Right renal cortex interstitium (tissue), 3 donors: ENCODE measurements at regions not wholly inside any gene's neighbourhood (a gene's known extent, or its start where the extent isn't known, plus 50 kb on each side); places are given as distances from the start of the nearest gene placed in this dataset.
A peak's percentile ranks its signal among the peaks of the same experiment; 100 is the strongest.
"Not testable (repeated sequence)": the region's sequence is repeated elsewhere in the genome, so short reads cannot be mapped to it uniquely, and the experiment has no call there.

Source experiments
- DNase-seq, 3 donors: peaks; one replicate each; pipeline ENCODE4 v3.0.0-alpha.2; 2013; ENCODE audit warnings: low read depth in 3 of 3, low spot score in 2 of 3

DNA sequence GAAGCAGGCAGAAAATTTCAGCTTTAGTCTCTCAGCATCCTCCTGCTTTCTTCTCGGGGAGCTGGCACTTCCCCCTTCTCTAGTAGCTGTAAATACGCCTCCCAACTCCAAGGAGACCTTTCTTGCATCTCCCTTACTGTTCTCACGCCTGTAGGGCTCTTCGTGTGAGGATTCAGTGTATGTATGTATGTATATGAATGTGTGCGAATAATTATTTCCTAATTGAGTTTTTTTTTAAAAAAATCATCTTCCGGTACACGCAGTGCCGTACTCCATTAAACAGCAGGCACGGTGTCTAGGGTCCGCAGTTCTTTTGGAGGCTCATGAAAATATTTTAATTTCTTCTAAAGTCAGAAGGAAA is 85.4 kb downstream of the HFE start:
- peak in 1 of 3 donors; percentile 70 for DNase-seq

DNA sequence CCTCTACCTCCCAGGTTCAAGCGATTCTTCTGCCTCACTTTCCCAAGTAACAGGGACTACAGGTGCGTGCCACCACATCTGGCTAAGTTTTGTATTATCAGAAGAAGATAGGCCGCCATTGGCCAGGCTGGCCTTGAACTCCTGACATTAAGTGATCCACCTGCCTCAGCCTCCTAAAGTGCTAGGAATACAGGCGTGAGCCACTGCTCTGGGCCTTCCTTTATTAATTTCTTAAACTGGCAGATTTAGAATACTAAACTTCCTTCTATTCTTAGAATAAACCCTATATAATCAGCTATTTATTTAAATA is 86.6 kb downstream of the HFE start:
- no peak for DNase-seq

DNA sequence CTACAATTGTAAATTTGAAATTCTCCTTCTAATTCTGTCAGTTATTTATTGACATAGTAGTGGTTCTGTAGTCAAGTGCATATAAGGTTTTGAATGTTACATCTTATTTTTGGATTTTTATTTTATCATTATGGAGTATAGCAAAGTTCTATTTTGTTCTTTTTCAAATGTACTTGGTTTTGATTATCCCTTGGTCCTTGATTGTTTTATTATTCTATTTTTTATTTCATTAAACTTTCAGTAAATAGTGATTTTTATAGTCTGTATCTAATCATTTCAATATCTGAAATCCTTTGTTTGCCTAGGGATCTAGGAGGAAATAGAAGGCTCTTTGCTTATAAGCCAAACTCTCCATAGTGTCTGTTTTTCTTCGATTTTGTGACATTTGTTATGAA is 87.8 kb downstream of the HFE start:
- no peak for DNase-seq

DNA sequence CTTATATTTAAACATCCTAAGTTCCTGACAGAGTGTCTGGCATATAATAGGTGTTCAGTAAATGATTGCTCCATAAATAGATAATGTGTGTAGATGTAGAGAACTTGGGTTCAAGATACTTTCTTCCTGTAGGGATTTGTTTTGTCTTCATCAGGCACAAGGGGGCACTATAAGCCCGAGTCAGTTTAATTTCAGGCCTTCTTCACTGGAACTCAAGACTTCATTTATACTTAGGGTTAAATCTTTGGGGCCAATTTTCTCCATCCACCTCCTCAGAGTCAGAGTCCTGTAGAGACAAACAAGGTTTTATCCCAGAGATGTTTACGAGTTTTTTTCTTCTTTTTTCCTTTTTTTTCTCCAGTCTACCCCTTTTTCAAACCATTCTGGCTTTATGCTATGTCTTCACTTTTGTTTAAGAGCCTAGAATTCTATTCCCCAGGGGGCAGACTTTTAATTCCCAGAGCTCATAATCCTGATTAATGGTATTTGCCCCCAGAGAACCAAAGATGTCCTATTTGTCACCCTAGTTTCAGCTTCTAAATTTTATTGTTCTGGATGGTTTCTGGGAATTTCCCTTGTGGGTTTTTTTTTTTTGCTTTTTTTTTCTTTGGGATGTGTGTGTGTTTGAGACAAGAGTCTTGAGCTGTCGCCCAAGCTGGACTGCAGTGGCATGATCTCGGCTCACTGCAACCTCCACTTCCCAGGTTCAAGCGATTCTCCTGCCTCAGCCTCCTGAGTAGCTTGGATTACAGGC is 88.4 kb downstream of the HFE start:
- no peak for DNase-seq

DNA sequence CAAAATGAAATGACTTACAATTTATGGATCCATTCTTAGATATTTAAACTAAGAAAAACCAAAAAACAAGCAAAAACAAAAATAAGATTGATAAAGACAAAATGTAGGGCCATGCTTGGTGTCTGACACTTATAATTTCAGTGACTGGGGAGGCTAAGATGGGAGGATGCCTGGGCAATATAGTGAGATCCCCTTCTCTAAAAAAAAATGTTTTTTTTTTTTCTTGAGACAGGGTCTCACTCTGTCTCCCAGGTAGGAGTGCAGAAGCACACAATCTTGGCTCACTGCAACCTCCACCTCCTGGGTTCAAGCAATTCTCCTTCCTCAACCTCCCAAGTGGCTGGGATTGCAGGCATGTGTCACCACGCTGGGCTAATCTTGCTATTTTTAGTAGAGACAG is 92.4 kb downstream of the HFE start:
- DNase-seq, result no peak

DNA sequence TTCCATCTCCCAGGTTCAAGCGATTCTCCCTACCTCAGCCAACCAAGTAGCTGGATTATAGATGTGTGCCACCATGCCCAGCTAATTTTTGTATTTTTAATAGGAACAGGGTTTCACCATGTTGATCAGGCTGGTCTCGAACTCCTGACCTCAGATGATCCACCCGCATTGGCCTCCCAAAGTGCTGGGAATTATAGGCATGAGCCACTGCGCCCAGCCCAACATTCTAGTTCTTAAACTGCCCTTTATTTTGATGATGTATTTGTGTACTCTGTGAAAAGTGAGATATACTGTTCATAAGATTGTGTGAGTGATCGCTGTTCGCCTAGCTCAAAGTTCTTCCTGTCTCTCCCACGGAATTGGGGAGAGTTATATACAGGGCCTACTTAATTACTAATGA is 93.1 kb downstream of the HFE start:
- DNase-seq, result no peak

DNA sequence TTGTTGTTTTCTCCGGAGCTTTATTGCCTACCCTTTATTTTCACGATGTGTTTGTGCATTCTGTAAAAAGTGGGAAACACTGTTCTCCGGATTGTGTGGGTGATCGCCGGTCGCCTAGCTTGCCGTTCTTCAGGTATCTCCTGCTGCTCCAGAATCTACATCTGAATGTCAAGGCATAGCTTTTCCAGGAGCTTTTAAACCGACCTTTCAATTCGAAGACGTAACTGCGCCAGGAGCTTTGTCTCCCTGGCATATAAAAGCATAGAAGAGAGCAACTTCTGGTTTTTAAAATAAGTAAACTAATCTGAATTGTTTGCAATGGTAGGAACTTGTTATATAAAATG is 96.0 kb downstream of the HFE start:
- DNase-seq, result no peak

DNA sequence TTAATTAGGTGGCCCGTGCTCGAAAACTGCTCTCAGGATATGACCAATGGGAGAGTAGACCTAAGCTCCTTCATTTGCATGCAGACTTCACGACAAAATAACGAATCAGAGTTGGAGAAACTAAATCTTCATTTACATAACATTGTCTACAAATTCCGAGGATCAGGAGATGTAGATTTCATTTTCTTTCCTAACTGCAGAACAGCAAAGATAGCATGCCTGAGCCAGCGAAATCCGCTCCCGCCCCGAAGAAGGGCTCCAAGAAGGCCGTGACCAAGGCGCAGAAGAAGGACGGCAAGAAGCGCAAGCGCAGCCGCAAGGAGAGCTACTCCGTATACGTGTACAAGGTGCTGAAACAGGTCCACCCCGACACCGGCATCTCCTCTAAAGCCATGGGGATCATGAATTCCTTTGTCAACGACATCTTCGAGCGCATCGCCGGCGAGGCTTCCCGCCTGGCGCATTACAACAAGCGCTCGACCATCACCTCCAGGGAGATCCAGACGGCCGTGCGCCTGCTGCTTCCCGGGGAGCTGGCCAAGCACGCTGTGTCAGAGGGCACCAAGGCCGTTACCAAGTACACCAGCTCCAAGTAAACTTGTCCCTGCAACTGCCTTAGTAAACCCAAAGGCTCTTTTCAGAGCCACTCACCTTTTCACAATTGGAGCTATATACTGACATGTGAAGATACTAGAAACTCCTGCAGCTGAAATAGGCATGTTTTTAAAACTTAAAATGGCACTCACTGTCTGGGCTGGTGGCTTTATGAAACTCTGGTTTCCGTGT is 96.5 kb downstream of the HFE start:
- peak in 2 of 3 donors; percentile 90 to 93 for DNase-seq

DNA sequence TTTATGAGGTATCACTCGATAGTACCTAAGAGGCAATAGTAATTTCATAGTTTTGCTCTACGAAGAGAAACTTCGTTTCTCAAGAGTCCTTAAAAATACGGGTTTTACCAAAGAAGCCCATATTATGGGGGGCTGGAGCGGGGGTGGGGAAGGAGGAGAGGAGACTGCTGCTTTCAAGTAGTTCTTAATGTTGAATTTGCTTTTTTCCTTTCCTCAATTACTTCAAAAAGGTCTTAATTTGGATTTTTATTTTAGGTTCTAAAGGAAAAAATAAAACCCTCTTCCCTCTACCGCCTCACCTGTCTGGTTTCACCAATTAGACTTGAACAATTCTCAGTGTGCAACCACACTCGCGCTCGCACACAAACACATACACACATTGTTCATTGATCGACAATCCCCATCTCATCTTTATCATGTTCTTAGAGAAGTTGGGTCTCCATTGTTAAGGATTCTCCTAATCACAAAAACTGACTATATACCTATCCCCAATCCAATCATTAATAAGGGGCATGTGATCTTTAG is 97.2 kb downstream of the HFE start:
- no peak for DNase-seq

DNA sequence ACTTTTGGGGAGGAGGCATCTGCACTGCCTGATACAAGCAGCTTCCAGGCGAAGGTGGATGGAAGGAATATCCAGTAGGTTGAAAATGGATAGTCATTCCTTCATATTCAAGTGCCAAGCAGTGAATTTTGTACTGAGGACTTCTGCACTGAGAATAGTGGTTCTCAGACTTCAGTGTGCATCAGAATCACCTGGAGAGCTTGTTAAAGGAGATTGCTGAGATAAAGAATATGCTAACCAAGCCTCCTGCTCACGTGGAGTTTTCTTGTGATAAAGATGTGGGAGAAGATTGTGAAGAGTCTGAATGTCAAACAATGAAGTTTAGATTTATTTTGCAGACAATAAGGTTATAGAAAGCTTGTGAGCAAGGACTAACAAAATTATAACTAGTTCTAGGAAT is 97.8 kb downstream of the HFE start:
- DNase-seq, result no peak

DNA sequence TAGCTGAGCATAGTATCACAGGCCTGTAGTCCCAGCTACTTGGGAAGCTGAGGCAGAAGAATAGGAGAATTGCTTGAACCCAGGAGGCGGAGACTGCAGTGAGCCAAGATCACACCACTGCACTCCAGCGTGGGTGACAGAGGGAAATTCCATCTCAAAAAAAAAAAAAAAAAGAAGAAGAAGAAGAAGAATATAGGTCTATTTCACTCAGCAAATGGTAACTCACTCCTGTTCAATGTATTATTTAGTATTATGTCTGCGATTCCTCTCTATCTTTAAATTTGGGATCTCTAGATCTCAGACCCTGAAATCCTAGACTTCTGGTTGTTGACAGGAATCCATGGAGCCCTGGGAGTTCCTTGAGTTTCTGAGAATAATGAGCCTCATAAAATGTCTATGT is 98.6 kb downstream of the HFE start:
- DNase-seq, result no peak

DNA sequence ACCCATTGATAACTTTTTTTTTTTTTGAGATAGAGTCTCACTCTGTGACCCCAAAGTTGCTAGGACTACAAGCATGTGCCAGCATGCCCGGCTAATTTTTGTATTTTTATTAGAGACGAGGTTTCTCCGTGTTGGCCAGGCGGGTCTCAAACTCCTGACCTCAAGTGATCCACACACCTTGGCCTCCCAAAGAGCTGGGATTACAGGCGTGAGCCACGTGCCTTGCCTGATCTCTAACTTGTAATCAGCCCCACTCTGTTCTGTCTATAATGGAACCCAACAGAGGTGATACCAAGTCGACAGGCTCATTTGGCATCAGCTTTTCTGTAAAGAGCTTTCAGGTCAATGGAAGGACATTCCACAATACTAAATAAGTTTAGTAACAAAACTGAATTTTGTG is 99.4 kb downstream of the HFE start:
- no peak for DNase-seq

DNA sequence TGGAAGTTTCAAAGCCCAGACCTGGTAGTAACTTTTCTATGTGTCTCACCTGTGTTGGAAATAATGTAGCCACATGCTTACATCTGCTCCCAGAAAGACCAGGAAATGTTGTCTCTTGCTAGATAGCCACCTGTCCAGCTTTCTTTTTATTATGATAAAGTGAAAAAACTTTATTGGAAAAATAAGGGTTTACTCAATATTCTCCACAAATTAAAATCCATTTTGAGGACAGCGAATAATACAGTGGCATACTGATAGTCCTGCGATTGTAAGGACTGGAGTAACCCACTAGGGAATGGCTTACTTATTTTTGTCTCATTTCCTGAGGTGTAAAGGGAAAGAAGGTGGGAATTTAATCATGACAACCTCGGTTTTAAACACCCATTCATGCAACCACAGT is 100.1 kb downstream of the HFE start:
- DNase-seq, result no peak

DNA sequence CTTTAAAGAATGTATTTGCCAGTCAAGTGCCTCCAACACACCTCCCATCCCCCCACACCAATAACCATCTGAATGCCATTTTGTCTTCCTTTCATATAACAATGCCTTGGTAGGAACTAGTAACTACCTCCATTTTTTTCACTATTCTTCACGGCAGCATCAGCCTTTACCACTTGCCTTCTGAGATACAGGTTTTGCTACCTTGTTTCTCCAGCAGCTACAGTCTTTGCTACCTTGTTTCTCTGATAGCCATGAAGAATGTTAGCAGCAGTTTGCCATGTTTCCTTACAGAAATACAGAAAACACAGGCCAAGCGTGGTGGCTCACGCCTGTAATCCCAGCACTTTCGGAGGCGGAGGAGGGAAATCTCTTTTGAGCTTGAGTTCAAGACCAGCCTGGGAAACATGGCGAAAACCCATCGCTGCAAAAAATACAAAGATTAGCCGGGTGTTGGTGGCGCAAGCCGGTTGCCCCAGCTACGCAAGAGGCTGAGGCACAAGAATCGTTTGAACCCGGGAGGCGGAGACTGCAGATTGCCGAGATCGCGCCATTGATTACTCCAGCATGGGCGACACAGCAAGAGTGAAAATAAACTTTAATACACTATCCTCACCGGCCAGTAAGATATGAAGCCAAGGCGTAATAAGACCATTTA is 100.9 kb downstream of the HFE start:
- no peak for DNase-seq

DNA sequence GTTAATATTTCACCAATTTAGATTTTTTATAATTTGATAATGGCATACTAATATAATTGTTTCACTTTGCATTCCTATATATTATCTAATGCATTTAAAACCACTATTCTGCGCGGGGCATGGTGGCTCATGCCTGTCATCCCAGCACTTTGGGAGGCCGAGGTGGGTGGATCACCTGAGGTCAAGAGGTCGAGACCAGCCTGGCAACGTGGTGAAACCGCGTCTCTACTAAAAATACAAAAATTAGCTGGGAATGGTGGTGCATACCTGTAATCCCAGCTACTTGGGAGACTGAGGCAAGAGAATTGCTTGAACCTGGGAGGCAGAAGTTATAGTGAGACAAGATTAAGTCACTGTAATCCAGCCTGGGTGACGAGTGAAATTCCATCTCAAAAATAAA is 104.3 kb downstream of the HFE start:
- not testable (repeated sequence) for DNase-seq

DNA sequence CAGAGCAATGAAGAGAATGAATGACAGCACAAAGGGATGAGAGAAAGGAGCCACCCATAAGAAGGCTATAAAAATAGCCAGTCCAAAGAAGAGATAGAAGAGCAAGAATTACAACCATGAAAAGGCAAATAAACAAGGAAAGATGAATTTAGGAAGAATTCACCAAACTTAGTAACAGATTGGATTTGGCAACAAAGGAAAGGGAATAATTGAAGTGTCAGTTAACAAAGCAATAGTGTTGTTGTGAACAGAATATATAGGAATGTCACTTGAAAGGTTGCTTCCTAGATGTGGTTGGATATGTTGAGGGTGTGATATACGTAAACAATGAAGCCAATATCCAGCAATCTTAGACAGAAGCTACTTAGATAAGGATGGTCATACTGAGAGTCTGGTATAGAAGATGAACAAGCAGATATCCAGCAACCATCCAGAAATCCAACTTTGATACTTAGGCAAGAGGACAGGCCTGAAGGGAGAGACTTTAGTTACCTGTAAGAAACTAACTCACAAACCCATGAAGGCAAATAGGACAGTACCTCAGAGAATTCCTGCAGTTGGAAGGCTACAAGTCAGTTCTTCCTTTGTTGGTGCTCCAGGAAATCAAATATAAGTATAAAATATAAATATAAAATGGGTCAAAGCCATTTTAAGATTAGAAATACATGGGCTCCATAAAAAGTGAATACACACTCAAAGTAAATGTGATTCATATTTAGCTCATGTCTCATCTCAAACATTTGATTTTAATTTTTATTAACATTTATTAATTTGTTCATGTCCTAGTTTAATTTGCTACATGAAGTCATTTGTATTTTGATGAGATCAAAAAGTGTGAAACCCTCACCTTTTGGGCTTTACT is 106.5 kb downstream of the HFE start:
- DNase-seq, result no peak

DNA sequence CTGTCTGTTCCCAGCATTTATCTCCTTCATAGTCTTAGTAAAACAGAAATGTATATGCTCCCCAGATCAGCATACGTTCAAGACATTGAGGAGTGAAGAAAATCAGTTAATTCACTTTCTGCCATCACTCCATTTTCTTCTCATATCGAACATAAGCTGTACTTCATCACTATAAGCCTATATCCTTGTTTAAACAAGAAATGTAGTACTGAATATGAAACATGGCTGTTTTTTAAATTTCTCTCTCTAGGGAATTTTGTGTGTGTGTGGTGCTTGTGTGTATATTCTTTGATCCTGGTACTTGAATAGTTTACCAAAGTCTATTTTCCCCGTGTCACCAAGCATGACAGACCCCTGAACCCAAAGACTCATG is 107.1 kb downstream of the HFE start:
- DNase-seq, result no peak

DNA sequence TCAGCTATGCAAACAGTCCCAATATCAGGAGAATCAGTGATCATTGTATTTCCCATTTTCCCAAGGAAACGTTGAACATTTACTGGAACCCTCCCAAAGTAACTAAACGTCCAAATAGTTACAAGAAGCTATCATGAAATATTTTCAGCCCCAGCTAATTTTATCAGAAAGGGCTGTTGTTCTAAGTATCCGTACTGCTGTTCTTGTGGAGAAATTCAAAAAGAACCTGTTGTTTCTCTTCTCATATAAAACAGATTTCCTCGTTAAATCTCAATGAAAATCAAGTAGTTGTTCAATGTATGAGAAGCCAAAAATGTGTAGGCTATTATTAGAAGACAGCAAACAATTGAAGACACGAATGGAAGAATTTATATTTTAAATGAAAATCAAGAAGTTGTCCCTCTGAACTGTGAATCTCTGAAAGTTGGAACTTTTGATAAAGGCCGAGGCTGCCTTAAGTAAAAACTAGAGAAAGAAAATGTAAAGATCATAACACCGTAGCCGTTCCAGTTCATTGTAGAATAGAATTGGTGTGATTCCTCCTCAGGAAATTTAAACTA is 107.7 kb downstream of the HFE start:
- no peak for DNase-seq

DNA sequence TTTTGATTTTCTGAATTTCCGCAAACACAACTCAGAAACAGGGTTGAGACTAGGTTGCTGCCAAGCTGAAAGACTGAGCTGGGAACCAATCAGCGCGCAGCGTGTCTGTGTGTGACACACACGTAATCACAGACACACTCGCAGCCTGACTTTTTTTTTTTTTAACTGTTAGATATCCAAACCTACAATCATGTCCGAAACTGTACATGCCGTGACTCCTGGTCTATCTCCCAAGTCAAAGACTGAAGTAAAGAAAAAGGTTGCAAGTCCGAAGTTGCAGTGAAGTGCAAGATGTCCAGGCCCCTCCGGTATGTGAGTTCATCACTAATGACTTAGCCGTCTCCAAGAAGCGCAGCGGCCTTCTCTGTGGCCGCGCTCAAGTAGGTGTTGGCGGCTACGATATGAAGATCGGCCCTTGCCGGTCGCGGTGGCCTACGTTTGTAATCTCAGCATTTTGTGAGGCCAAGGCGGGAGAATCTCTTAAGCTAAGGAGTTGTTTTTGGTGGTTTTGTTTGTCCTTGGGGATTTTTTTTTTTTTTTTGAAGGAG is 108.2 kb downstream of the HFE start:
- DNase-seq, result peak in 1 of 3 donors; percentile 87
